Cardiac muscle cell (in vitro differentiated cells and primary cell): ENCODE measurements at regions not wholly inside any gene's neighbourhood (a gene's known extent, or its start where the extent isn't known, plus 50 kb on each side); places are given as distances from the start of the nearest gene placed in this dataset.

ENCODE experiments used
- DNase-seq, 2 donors: peaks; one replicate each; pipeline versions ENCODE4 v3.0.0 to v3.0.0-alpha.2; 2010 to 2017; ENCODE audit warnings: low read depth in 1 of 2, low spot score in 1 of 2
- H3K27ac ChIP-seq: fragments of 200-600 bp; sonication (generic); 2 replicates; pipeline ENCODE4 v1.5.1; 2016
- H3K27me3 ChIP-seq: fragments of 200-600 bp; sonication (generic); 2 replicates; pipeline ENCODE4 v1.6.0; 2016; ENCODE audit warnings: control low read depth
- H3K36me3 ChIP-seq: fragments of 200-600 bp; sonication (generic); 2 replicates; pipeline ENCODE4 v1.5.1; 2016; ENCODE audit warnings: control low read depth
- H3K4me1 ChIP-seq: fragments of 200-600 bp; sonication (generic); 2 replicates; pipeline ENCODE4 v1.8.1; 2017; ENCODE audit warnings: low read depth, mild to moderate bottlenecking, mixed run types
- H3K4me3 ChIP-seq: fragments of 200-600 bp; sonication (generic); 2 replicates; pipeline ENCODE4 v1.5.1; 2016; ENCODE audit warnings: mild to moderate bottlenecking
- H3K9me3 ChIP-seq: fragments of 200-600 bp; sonication (generic); 2 replicates; pipeline ENCODE4 v1.5.1; 2017; ENCODE audit warnings: low read depth, mild to moderate bottlenecking, control low read depth
- TF ChIP-seq, protein P1 (sequence below): IDR thresholded peaks from 2 replicates; pipeline ENCODE4 v1.5.1; 2012; ENCODE audit warnings: low read depth, mild to moderate bottlenecking, low read length

DNA sequence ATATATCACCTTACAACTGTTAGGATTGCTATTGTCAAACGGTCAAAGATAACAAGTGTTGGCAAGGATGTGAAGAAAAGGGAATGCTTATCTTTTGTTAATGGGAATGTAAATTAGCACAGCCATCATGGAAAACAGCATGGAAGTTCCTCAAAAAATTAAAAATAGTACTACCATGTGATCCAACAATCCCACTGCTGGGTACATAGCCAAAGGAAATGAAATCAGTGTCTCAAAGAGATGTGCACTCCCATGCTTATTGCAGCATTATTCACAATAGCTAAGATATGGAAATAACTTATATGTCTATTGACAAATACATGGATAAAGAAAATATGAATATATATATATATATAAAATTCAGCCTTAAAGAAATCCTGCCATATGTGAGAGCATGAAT, 274.6 kb downstream of the EDEM1 start:
- DNase-seq, result no peak
- Histone ChIP-seq H3K9me3 (no peaks in the 10 kb centered on the region), H3K27ac (no peak overlapping the region), H3K4me1 (no peaks in the 10 kb centered on the region), H3K36me3 (no peaks in the 10 kb centered on the region), H3K4me3 (no peak overlapping the region), H3K27me3 (no peaks in the 10 kb centered on the region)
- TF ChIP-seq, protein P1, sequence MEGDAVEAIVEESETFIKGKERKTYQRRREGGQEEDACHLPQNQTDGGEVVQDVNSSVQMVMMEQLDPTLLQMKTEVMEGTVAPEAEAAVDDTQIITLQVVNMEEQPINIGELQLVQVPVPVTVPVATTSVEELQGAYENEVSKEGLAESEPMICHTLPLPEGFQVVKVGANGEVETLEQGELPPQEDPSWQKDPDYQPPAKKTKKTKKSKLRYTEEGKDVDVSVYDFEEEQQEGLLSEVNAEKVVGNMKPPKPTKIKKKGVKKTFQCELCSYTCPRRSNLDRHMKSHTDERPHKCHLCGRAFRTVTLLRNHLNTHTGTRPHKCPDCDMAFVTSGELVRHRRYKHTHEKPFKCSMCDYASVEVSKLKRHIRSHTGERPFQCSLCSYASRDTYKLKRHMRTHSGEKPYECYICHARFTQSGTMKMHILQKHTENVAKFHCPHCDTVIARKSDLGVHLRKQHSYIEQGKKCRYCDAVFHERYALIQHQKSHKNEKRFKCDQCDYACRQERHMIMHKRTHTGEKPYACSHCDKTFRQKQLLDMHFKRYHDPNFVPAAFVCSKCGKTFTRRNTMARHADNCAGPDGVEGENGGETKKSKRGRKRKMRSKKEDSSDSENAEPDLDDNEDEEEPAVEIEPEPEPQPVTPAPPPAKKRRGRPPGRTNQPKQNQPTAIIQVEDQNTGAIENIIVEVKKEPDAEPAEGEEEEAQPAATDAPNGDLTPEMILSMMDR, result no peak

DNA sequence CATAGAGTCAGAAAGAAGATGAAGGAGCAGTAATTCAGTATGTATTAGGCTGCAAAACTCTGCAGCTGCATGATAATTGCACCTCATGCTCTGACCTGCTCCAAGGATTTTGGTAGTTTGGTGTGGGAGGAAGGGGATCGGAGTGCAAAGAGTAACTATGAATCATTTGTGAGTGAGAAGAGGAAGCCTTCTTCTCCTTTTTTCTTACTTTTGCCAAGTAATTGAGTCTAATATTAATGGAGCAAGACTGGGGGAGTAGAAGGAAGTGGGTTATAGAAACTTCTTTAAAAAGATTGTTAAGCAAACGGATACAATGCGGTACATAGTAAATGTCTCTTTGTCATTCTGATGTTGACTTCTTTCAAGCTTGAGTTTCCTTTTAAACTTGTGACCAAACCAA, 276.5 kb downstream of the EDEM1 start:
- TF ChIP-seq, protein P1, result no peak
- Histone ChIP-seq H3K27ac (no peak overlapping the region), H3K27me3 (no peaks in the 10 kb centered on the region)

DNA sequence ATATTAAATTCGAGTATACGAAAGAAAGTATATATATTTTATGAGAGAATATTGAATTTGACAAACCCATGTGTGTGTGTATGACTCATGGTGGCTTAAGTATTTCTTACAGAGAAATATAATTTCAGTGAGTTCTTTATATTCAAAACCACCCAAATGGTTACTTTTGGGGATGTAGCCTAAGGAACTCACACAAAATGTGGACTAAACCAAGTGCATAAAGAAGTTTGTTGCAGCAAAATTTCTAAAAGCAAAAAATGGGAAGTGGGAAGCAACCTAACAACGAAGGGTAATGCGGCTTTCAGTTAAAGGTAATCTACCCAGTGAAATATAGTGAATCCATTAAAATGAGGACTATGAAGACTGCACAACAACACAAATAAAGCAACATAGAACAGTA, 277.1 kb downstream of the EDEM1 start:
- TF ChIP-seq, protein P1, result no peak
- Histone ChIP-seq H3K9me3 (no peaks in the 10 kb centered on the region), H3K4me3 (no peak overlapping the region), H3K27me3 (no peaks in the 10 kb centered on the region), H3K27ac (no peak overlapping the region), H3K36me3 (no peaks in the 10 kb centered on the region), H3K4me1 (no peaks in the 10 kb centered on the region)
- no peak for DNase-seq

More for the DNA sequence above, 276.5 kb downstream of the EDEM1 start:
- H3K9me3 ChIP-seq, result no peaks in the 10 kb centered on the region
- no peak overlapping the region for H3K4me3 ChIP-seq
- DNase-seq, result no peak
- H3K36me3 ChIP-seq, result no peaks in the 10 kb centered on the region
- H3K4me1 ChIP-seq, result no peaks in the 10 kb centered on the region

DNA sequence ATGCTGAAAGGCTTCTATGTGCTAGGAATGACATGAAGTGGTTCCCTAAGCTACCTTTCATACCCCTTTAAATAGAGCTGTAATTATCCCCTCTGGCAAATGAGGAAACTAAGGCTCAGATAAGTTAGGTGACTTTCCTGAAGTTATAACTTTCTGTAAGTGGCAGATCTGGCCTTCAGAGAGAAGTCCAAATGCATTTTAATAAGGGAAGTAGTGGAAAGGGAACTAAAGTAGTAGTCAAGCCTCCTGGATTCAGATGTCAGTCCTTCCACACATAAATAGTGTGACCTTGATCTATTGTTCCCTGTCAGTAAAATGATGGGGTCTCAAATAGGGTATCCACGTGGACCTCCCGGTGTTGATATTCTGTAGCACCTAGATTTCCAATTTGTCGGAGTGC, 277.7 kb downstream of the EDEM1 start:
- TF ChIP-seq, protein P1, result no peak
- H3K36me3 ChIP-seq, result no peaks in the 10 kb centered on the region
- no peak for DNase-seq
- no peak overlapping the region for H3K4me3 ChIP-seq
- no peaks in the 10 kb centered on the region for H3K4me1 ChIP-seq
- H3K27me3 ChIP-seq, result no peaks in the 10 kb centered on the region
- H3K9me3 ChIP-seq, result no peaks in the 10 kb centered on the region
- no peak overlapping the region for H3K27ac ChIP-seq

DNA sequence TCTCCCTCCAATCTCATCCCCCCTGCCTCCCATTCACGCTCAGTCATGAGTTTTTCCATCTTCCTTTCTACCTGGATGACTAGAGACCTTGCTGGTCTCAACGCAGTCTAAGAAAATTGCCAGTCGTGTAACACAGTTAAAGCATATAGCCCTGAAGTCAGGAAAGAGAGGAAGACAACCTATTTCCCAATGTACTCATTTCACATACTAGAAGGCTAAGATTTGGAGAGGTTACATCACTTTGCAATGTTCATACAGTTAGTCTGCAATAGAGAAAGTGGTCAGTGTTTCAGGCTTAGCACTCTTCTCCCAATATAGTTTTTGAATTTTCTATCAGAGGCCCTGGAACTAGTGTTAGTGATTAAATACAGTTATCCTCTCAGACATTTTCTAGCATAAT, 278.6 kb downstream of the EDEM1 start:
- Histone ChIP-seq H3K27me3 (no peaks in the 10 kb centered on the region), H3K4me1 (no peaks in the 10 kb centered on the region), H3K4me3 (no peak overlapping the region), H3K27ac (no peak overlapping the region), H3K36me3 (no peaks in the 10 kb centered on the region), H3K9me3 (no peaks in the 10 kb centered on the region)
- no peak for DNase-seq
- TF ChIP-seq, protein P1, result no peak

DNA sequence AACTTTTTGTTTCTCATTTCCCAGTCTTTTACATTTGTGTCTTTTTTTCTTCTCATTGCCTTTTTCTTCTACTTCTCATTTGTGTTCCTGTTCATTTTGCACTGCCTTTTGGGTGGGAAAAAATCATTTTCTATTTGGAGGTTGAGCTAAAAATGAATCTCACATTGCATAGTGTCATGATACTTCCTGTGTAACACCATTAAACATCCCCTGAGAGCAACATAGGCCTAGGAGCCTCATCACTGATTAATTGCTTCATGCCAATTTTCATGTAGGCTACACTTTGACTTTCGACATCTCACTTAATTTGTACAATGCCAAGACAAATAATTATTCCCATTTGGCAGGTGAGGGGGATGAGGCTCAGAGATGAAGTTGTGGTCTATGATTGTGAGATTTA, 279.2 kb downstream of the EDEM1 start:
- Histone ChIP-seq H3K27ac (no peak overlapping the region), H3K9me3 (no peaks in the 10 kb centered on the region), H3K4me1 (no peaks in the 10 kb centered on the region), H3K4me3 (no peak overlapping the region), H3K27me3 (no peaks in the 10 kb centered on the region), H3K36me3 (no peaks in the 10 kb centered on the region)
- DNase-seq, result no peak
- TF ChIP-seq, protein P1, result no peak
